Neural progenitor cell (in vitro differentiated cells): ENCODE measurements at regions not wholly inside any gene's neighbourhood (a gene's known extent, or its start where the extent isn't known, plus 50 kb on each side); places are given as distances from the start of the nearest gene placed in this dataset.

ENCODE experiments used
- CTCF ChIP-seq: fragments of 200-600 bp; sonication (generic); IDR thresholded peaks from 2 replicates; pipeline ENCODE4 v1.5.1; 2017; ENCODE audit warnings: antibody characterized with exemption, mild to moderate bottlenecking
- EZH2 ChIP-seq: fragments of 200-600 bp; sonication (generic); IDR thresholded peaks from 2 replicates; pipeline ENCODE4 v1.6.1; 2017; ENCODE audit warnings: antibody characterized with exemption, mild to moderate bottlenecking, moderate library complexity
- EZH2phosphoT487 ChIP-seq: fragments of 200-600 bp; sonication (generic); IDR thresholded peaks from 2 replicates; pipeline ENCODE4 v1.6.1; 2017; ENCODE audit warnings: antibody characterized with exemption

GRCh38 chr1:219988387-219988786 lies 57.9 kb downstream of the EPRS1 start:
- no peak for TF ChIP-seq CTCF
- TF ChIP-seq EZH2phosphoT487 = no peak
- no peak for TF ChIP-seq EZH2
